NOMO-1 (cell line): ENCODE measurements at regions not wholly inside any gene's neighbourhood (a gene's known extent, or its start where the extent isn't known, plus 50 kb on each side); places are given as distances from the start of the nearest gene placed in this dataset.
"Not testable (repeated sequence)": the region's sequence is repeated elsewhere in the genome, so short reads cannot be mapped to it uniquely, and the experiment has no call there.

ENCODE experiments used
- DNase-seq, 2 experiments: peaks; one replicate each; lab custom pipeline; 2025; ENCODE audit not compliant: unreplicated experiment in 2 of 2; lab: John Stamatoyannopoulos, UW

- not testable (repeated sequence) for DNase-seq
Measured at GRCh38 chr14:40954448-40955130, 652.1 kb upstream of the LRFN5 start.

DNA sequence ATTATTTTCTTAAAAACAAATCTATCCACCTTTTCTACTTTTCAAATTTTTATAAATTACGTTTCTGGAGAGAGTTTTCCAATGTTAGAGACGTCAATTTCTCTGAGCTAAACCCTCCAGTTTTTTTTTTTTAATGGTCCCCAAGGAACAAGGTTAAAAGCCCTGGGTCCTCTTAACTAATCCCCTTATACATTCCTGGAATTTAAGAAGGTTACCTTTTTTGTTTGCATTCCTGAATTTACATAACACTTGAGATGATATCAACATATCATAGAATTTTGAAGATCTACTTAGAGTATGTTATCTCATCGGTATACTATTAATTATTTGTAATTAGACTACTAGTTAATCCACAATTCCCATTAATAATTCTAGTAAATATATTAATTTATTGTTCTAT, 662.2 kb upstream of the LRFN5 start:
- no peak for DNase-seq

- no peak for DNase-seq
Measured at GRCh38 chr14:40936861-40937260, 669.8 kb upstream of the LRFN5 start.

DNA sequence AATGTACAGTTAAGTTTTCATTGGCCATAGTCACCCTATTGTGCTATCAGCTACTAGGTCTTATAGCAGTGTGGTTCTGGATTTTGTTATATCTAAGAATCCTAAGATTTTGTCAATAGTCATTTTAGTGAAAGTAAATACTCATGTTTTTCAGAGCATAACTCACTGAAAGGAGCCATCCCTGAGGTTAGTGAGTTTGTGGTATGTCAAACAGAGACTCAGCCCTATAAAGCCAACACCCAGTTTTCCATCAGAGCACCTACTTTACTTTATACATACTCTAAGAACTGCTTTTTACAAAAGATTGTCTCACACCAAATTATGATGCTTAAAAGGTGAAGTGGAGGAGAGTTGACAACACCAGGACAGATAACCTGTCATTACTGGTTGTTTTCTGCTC, 686.3 kb upstream of the LRFN5 start:
- DNase-seq, result no peak

DNA sequence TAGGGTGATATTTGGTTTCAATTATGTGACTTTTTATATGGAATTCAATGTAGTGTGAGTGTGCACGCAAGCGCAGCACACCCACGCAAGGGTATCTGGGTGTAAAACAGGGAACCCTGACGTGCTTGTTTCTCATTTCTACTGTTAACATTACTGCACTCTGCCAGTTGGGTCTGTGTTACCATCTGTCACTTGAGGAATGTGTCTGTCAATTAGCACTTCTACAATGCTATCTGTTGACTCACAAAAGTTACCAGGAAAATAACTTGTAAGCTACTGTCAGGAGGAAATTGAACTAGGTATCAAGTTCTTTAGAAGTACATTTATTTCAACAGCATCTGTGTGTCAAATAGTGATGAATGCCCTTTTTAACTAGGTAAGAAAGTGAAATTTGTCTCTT, 695.5 kb upstream of the LRFN5 start:
- DNase-seq, result no peak

GRCh38 chr14:40909906-40910305, 696.8 kb upstream of the LRFN5 start:
- DNase-seq, result no peak

DNA sequence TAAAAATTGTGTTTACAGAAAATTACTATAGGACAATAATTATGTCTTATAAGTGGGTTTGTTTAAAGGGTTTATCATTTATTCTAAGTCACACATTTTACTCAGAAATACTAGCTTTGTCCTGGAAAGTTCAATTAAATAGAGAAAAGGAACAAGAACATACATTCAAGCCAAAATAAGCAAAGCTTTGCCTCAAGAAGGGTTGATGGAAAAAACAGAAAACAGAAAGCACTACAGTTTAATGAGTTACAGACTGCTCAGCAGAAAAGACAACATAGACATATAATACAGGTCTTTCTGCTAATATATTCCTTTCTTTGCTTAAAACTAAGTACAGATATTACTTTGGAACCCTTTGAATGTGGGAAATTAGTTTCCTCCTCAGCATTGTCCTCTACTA, 703.0 kb upstream of the LRFN5 start:
- DNase-seq, result no peak

- no peak for DNase-seq
Measured at GRCh38 chr14:40899435-40899834, 707.2 kb upstream of the LRFN5 start.

GRCh38 chr14:40894846-40895245, 711.8 kb upstream of the LRFN5 start:
- DNase-seq, result no peak

- no peak for DNase-seq
Measured at GRCh38 chr14:40889126-40889525, 717.5 kb upstream of the LRFN5 start.

- no peak for DNase-seq
Measured at GRCh38 chr14:40887912-40888311, 718.8 kb upstream of the LRFN5 start.

DNA sequence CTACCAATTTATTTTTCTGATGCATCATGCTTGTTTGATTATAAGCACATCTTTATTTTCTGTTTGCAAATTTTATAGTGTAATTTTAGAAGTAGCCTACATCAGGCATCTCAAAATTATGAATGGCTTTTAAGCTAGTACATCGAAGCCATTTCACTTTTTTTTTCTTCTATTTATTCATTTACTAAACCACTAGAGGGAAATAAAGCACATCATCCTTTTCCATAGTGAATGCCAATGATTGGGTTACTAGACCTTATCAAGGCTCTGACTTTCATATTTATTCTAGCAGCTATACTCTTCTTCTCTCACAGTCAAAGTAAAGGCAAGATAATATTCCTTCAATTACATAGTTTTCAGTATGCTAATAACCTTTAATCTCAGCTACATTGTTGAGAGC, 736.4 kb upstream of the LRFN5 start:
- no peak for DNase-seq

GRCh38 chr14:40859055-40859454, 747.6 kb upstream of the LRFN5 start:
- DNase-seq, result no peak

DNA sequence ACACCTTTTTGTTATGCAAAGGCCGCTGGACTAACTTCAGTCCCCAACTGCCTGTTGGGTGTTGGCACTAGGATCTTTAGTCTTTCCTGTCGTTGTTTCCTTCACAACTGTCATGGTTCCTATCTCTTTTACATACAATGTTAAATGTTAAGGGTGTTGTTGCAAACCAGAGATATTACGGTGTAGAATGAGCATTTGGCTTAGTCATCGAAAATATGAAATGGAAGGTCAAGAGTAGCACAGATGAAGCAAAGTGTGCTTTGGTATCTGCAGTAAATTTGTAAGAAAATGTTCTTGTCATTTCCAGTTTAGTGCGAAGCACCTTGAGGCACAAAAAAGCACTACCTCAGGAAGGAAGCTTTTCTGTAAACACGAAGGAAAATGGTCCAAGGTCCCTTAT, 751.3 kb upstream of the LRFN5 start:
- DNase-seq, result no peak

- DNase-seq, result no peak
Measured at GRCh38 chr14:40850191-40850590, 756.5 kb upstream of the LRFN5 start.

DNA sequence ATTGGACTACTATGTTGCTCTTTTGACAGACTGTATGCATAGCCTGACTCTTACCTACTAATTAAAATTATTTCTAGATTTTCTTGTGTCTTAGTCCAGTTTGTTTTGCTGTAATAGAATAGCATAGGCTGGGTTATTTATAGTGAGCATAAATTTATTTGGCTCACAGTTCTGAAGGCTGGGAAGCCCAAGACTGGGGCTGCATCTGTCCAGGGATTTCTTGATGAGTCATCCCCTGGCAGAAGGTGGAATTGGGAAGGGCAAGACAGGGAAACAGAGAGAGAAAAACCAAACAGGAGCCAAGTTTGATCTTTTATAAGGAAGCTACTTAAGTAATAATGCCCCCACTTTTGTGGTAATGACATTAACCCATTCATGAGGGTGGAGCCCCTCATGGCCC, 759.2 kb upstream of the LRFN5 start:
- DNase-seq, result no peak

DNA sequence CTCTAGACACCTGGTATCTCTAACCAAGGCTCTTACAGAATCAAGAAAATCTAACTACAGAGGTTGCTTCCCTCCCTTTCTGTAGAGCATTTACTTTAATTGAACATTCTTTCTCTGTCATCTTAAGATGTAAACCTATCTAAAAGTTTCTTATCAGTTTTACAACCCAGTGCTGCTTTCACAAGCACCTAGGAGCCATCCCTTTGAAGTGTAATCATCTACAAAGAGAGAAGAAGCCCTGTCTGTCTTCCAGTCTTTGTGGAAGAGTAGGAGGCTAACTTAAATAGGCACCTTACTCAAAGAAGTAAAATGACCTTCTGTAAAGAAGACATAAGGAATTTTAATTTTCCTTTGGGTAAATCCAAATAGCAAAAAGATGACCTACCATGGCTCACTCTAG, 763.9 kb upstream of the LRFN5 start:
- DNase-seq, result no peak

DNA sequence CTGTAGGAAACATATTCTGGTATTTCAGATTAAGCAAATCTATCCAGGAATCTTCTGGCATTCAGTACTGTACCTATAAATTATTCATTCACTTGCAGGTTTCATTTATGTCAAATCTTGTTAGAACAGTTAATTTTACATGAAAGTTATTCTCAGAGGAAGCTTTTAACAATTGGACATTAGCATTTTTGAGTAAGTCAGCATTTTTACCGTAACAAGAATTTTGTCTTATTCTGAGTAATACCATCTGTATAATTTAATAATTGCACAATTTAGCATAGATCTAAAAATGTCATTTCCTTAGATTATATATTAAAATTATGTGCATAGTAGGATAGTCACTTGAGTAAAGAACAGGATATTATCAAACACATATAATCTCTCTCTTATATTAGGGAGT, 764.8 kb upstream of the LRFN5 start:
- no peak for DNase-seq

DNA sequence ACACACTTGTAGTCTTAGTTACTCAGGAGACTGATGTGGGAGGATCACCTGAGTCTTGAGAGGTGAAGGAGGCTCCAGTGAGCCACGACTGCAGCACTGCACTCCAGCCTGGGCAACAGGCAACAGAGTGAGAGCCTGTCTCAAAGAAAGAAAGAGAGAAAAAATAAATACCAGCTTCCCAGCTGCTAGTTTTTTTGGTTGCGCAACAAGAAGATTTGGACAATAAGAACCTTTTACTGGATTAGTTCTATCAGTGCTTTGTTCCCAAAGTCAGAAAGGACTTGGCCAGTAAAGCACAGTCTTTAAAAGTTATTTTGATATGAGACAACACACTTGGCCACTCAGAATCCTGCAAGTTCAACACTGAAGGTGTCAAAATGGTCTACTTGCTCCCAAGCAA, 768.1 kb upstream of the LRFN5 start:
- no peak for DNase-seq

- no peak for DNase-seq
Measured at GRCh38 chr14:40806471-40806870, 800.2 kb upstream of the LRFN5 start.

GRCh38 chr14:40796168-40796567, 810.5 kb upstream of the LRFN5 start:
- DNase-seq, result no peak

DNA sequence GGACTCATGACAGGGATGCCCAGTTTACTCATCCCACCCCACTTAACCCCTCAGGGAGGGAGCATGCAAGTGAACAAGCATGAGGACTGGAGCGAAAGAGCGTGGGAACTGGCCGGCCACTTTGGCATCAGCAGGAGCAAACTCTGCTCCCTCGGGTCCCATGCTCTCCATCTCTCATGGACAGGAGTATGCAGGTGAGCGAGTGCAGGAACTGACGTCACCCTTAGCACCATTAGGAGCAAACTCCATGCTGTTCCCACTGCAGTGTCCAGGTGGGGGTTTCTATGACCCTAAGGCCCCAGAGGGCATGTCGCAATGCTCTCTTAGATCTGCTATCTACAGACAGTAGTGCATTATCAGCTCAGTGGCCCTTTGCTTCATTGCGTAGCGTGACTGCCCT, 821.8 kb upstream of the LRFN5 start:
- DNase-seq, result no peak

GRCh38 chr14:40762685-40763084, 844.0 kb upstream of the LRFN5 start:
- no peak for DNase-seq
